PC-9 (cell line): ENCODE measurements at regions not wholly inside any gene's neighbourhood (a gene's known extent, or its start where the extent isn't known, plus 50 kb on each side); places are given as distances from the start of the nearest gene placed in this dataset.

Source experiments
- BruUV-seq: library from RNA; stranded (reverse); fragments of 400-500 nt; replicated peaks from 2 replicates; lab custom pipeline; 2021; lab: Mats Ljungman, UMichigan
- CTCF ChIA-PET: fragments of 300-600 bp; sonication (Branson Sonifier 250); formaldehyde crosslinking; loops from one replicate; lab custom pipeline; 2022; ENCODE audit warnings: antibody characterized with exemption; lab: Charles Lee
- POLR2A ChIA-PET: fragments of 300-600 bp; sonication (Branson Sonifier 250); formaldehyde crosslinking; loops from one replicate; lab custom pipeline; 2022; ENCODE audit warnings: antibody characterized with exemption; ENCODE audit not compliant: unreplicated experiment; lab: Charles Lee
- DNase-seq, 2 experiments: peaks; one replicate each; pipeline versions ENCODE4 v3.0.0 to v3.0.0-alpha.2; 2015 to 2022; ENCODE audit warnings: mixed read lengths in 1 of 2
- H2AFZ ChIP-seq: fragments of 200-600 bp; sonication (generic); 2 replicates; pipeline ENCODE4 v1.8.1; 2017; ENCODE audit warnings: antibody characterized with exemption
- H3F3A ChIP-seq: fragments of 200-600 bp; sonication (generic); 2 replicates; pipeline ENCODE4 v1.8.1; 2017; ENCODE audit warnings: antibody characterized with exemption, mild to moderate bottlenecking, low read depth; ENCODE audit not compliant: insufficient read depth
- H3K27ac ChIP-seq: fragments of 200-600 bp; sonication (generic); 2 replicates; pipeline ENCODE4 v1.6.1; 2016; ENCODE audit warnings: mixed run types
- H3K27me3 ChIP-seq: fragments of 200-600 bp; sonication (generic); 2 replicates; pipeline ENCODE4 v1.6.1; 2016; ENCODE audit warnings: low read depth, mixed run types; ENCODE audit not compliant: insufficient read depth
- H3K36me3 ChIP-seq: fragments of 200-600 bp; sonication (generic); 2 replicates; pipeline ENCODE4 v1.6.1; 2016; ENCODE audit warnings: low read depth, mixed run types
- H3K4me1 ChIP-seq: fragments of 200-600 bp; sonication (generic); replicated peaks from 2 replicates; pipeline ENCODE4 v1.6.1; 2016; ENCODE audit warnings: mixed run types; ENCODE audit not compliant: insufficient read depth
- H3K4me2 ChIP-seq: fragments of 200-600 bp; sonication (generic); 2 replicates; pipeline ENCODE4 v1.6.1; 2017; ENCODE audit warnings: mixed run types
- H3K4me3 ChIP-seq: fragments of 200-600 bp; sonication (generic); 2 replicates; pipeline ENCODE4 v1.6.1; 2016; ENCODE audit warnings: mixed run types
- H3K79me2 ChIP-seq: fragments of 200-600 bp; sonication (generic); 2 replicates; pipeline ENCODE4 v1.6.1; 2017; ENCODE audit warnings: low read depth, mixed run types
- H3K9me2 ChIP-seq: fragments of 200-600 bp; sonication (generic); 2 replicates; pipeline ENCODE4 v1.8.1; 2017; ENCODE audit warnings: mild to moderate bottlenecking; ENCODE audit not compliant: insufficient read depth
- H3K9me3 ChIP-seq: fragments of 200-600 bp; sonication (generic); 2 replicates; pipeline ENCODE4 v1.8.1; 2016; ENCODE audit warnings: low read depth; ENCODE audit not compliant: insufficient read depth
- H4K20me1 ChIP-seq: fragments of 200-600 bp; sonication (generic); 2 replicates; pipeline ENCODE4 v1.8.1; 2017; ENCODE audit not compliant: insufficient read depth
- CTCF ChIP-seq: fragments of 200-600 bp; sonication (generic); conservative IDR thresholded peaks from 2 replicates; pipeline ENCODE4 v1.6.1; 2017; ENCODE audit warnings: mixed run types, antibody characterized with exemption, mild to moderate bottlenecking, moderate library complexity
- EZH2 ChIP-seq: fragments of 200-600 bp; sonication (generic); IDR thresholded peaks from 2 replicates; pipeline ENCODE4 v1.8.0; 2017; ENCODE audit warnings: antibody characterized with exemption, low read depth
- intact Hi-C: fragments of 100-400 bp; cut with micrococcal nuclease; formaldehyde crosslinking; loops from one replicate; pipeline ENCODE4 v1.10.0; 2022; ENCODE audit not compliant: unreplicated experiment

- ChIA-PET CTCF (no interaction called here), POLR2A (interaction anchor here (0.5 kb wide), 1 partner anchor 77 kb away, joined by 3 read pairs; no protein-coding TSS in a partner anchor)
- Histone ChIP-seq H4K20me1 (no peaks in the 10 kb centered on the region), H3K4me1 (peaks cover 19% of the 10 kb centered on the region), H3K27ac (no peak overlapping the region), H3K4me2 (no peak overlapping the region), H3K9me3 (no peaks in the 10 kb centered on the region), H3F3A (peaks cover 5% of the 10 kb centered on the region; the same call in 1 of the 2 replicates), H3K4me3 (no peak overlapping the region), H2AFZ (no peak overlapping the region), H3K27me3 (no peaks in the 10 kb centered on the region), H3K36me3 (no peaks in the 10 kb centered on the region), H3K79me2 (no peaks in the 10 kb centered on the region), H3K9me2 (no peaks in the 10 kb centered on the region)
- peak in 1 of 2 experiments; percentile 25 for DNase-seq
- no TSS peak for BruUV-seq
- TF ChIP-seq EZH2: no peak
- no peak for TF ChIP-seq CTCF
- intact Hi-C loops: no loop called here
These were observed 364.0 kb downstream of the MN1 start for GRCh38 chr22:27437570-27437969.

GRCh38 chr22:27438271-27438980, 363.1 kb downstream of the MN1 start:
- intact Hi-C loops: loop anchor here (2.0 kb wide), 1 partner anchor 36 kb away; no protein-coding TSS in a partner anchor
- peak overlapping the region; percentile 30; the same call in 1 of the 2 replicates for H3K4me2 ChIP-seq
- H3K36me3 ChIP-seq: no peaks in the 10 kb centered on the region
- peaks cover 10% of the 10 kb centered on the region for H3K4me1 ChIP-seq
- no TSS peak for BruUV-seq
- no peaks in the 10 kb centered on the region for H3K9me2 ChIP-seq
- POLR2A ChIA-PET: interaction anchor here (0.5 to 0.6 kb wide), 2 partner anchors 20 to 76 kb away, joined by 3 to 4 read pairs; no protein-coding TSS in a partner anchor
- no peak overlapping the region for H3K27ac ChIP-seq
- CTCF ChIA-PET: no interaction called here
- H3K4me3 ChIP-seq: no peak overlapping the region
- no peaks in the 10 kb centered on the region for H3K79me2 ChIP-seq
- H3F3A ChIP-seq: peaks cover 5% of the 10 kb centered on the region; the same call in 1 of the 2 replicates
- no peaks in the 10 kb centered on the region for H3K27me3 ChIP-seq
- DNase-seq: peak in 1 of 2 experiments; percentile 27
- no peaks in the 10 kb centered on the region for H4K20me1 ChIP-seq
- H3K9me3 ChIP-seq: no peaks in the 10 kb centered on the region
- no peak for TF ChIP-seq CTCF
- no peak for TF ChIP-seq EZH2
- H2AFZ ChIP-seq: no peak overlapping the region

- Histone ChIP-seq H3K79me2 (no peaks in the 10 kb centered on the region), H3K27me3 (no peaks in the 10 kb centered on the region), H3K9me3 (no peaks in the 10 kb centered on the region), H3K36me3 (no peaks in the 10 kb centered on the region), H3K27ac (no peak overlapping the region), H3K4me2 (no peak overlapping the region), H3K9me2 (no peaks in the 10 kb centered on the region), H3K4me1 (peaks cover 3% of the 10 kb centered on the region; the same call in 1 of the 2 replicates), H4K20me1 (no peaks in the 10 kb centered on the region), H2AFZ (no peak overlapping the region), H3F3A (peaks cover 3% of the 10 kb centered on the region; the same call in 1 of the 2 replicates), H3K4me3 (no peak overlapping the region)
- DNase-seq: peak in 1 of 2 experiments; percentile 22
- ChIA-PET CTCF (no interaction called here), POLR2A (interaction anchor here (0.6 kb wide), 1 partner anchor 20 kb away, joined by 4 read pairs; no protein-coding TSS in a partner anchor)
- intact Hi-C loops: loop anchor here (2.0 kb wide), 1 partner anchor 36 kb away; no protein-coding TSS in a partner anchor
- BruUV-seq: no TSS peak
- TF ChIP-seq CTCF: no peak
- no peak for TF ChIP-seq EZH2
These were observed 362.4 kb downstream of the MN1 start for GRCh38 chr22:27439131-27439530.
